ENCODE measurements at regions not wholly inside any gene's neighbourhood (a gene's known extent, or its start where the extent isn't known, plus 50 kb on each side); places are given as distances from the start of the nearest gene placed in this dataset.

- TF ChIP-seq TEAD4 (IDR thresholded peaks at IDR 0.05) (no peak), EP300 (IDR thresholded peaks at IDR 0.05; ENCODE audit: borderline replicate concordance) (no peak), TAF1 (IDR thresholded peaks at IDR 0.05; ENCODE audit: low read depth) (no peak), FOXM1 (IDR thresholded peaks at IDR 0.05; ENCODE audit: borderline replicate concordance, low read depth) (no peak), RAD21 (IDR thresholded peaks at IDR 0.05; ENCODE audit: low read depth) (no peak), CEBPB (IDR thresholded peaks at IDR 0.05) (no peak), YY1 (IDR thresholded peaks at IDR 0.05; ENCODE audit: low read depth) (no peak)
- TF ChIP-seq, protein P1, sequence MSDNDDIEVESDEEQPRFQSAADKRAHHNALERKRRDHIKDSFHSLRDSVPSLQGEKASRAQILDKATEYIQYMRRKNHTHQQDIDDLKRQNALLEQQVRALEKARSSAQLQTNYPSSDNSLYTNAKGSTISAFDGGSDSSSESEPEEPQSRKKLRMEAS (IDR thresholded peaks at IDR 0.05) = no peak
- TF ChIP-seq, protein P2, sequence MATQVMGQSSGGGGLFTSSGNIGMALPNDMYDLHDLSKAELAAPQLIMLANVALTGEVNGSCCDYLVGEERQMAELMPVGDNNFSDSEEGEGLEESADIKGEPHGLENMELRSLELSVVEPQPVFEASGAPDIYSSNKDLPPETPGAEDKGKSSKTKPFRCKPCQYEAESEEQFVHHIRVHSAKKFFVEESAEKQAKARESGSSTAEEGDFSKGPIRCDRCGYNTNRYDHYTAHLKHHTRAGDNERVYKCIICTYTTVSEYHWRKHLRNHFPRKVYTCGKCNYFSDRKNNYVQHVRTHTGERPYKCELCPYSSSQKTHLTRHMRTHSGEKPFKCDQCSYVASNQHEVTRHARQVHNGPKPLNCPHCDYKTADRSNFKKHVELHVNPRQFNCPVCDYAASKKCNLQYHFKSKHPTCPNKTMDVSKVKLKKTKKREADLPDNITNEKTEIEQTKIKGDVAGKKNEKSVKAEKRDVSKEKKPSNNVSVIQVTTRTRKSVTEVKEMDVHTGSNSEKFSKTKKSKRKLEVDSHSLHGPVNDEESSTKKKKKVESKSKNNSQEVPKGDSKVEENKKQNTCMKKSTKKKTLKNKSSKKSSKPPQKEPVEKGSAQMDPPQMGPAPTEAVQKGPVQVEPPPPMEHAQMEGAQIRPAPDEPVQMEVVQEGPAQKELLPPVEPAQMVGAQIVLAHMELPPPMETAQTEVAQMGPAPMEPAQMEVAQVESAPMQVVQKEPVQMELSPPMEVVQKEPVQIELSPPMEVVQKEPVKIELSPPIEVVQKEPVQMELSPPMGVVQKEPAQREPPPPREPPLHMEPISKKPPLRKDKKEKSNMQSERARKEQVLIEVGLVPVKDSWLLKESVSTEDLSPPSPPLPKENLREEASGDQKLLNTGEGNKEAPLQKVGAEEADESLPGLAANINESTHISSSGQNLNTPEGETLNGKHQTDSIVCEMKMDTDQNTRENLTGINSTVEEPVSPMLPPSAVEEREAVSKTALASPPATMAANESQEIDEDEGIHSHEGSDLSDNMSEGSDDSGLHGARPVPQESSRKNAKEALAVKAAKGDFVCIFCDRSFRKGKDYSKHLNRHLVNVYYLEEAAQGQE (IDR thresholded peaks at IDR 0.05; ENCODE audit: low read depth) = no peak
Measured at GRCh38 chr13:105602956-105603670, 932.3 kb downstream of the EFNB2 start.
